ENCODE measurements at regions not wholly inside any gene's neighbourhood (a gene's known extent, or its start where the extent isn't known, plus 50 kb on each side); places are given as distances from the start of the nearest gene placed in this dataset.
"Not testable (repeated sequence)": the region's sequence is repeated elsewhere in the genome, so short reads cannot be mapped to it uniquely, and the experiment has no call there.

DNA sequence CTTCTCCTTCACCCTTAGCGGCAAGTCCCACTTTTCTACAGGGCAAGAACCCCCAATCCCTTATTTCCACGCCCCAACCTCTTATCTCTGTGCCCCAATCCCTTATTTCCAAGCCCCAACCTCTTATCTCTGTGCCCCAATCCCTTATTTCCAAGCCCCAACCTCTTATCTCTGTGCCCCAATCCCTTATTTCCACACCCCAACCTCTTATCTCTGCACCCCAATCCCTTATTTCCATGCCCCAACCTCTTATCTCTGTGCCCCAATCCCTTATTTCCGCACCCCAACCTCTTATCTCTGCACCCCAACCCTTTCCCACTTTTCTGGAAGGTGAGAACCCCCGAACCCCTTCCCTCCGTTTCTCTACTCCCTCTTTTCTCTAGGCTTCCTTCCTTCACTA, 116.1 kb upstream of the GJE1 start:
- DNase-seq: not testable (repeated sequence)

DNA sequence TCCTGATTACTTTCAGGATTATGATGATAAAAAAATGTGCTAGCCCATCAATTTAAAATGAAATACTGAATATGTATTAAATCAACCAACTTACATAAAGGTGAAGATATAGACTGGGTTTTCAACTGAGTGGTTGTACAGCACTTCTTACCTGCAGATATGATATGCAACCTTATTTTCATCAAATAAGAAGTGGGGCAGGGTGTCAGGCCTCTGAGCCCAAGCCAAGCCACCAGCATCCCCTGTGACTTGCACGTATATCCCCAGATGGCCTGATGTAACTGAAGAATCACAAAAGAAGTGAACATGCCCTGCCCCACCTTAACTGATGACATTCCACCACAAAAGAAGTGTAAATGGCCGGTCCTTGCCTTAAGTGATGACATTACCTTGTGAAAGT, 117.3 kb upstream of the GJE1 start:
- DNase-seq: not testable (repeated sequence)

DNA sequence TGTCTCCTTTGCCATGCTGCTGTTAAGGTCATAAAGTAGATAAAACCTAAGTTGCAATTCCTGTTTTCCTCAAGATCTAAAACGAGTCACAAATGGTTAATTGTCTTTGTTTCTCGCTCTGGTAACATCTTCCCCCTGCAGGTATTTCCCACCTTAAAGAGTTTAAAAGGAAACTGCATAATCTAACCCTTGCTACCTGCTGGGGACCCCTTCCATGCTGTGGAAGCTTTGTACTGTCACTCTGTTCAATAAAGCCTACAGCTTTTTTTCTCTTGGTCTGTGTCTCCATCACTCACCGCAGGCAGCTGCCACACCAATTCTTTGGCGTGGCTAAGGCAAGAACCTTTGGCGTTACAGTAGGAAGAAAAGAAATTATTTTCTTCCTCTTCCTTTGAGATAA, 117.7 kb upstream of the GJE1 start:
- no peak for DNase-seq

DNA sequence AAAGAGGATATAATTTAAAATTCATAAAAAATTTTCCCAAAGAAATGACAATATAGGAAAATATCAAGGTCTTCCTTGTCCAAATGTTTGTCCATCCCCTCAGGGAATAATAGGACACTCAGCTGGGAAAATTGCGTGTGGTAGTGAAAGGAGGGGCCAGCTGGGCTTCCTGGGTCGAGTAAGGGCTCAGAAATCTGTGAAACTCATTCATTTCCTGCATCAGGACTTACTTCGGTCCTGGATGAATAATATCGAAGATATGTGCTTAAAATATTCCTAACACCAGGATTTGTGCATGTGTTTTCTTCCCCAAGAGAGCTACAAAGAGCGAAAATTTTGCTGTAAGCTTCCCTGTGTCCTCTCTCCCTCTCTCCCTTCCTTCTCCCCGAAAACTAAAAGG, 118.2 kb upstream of the GJE1 start:
- no peak for DNase-seq

DNA sequence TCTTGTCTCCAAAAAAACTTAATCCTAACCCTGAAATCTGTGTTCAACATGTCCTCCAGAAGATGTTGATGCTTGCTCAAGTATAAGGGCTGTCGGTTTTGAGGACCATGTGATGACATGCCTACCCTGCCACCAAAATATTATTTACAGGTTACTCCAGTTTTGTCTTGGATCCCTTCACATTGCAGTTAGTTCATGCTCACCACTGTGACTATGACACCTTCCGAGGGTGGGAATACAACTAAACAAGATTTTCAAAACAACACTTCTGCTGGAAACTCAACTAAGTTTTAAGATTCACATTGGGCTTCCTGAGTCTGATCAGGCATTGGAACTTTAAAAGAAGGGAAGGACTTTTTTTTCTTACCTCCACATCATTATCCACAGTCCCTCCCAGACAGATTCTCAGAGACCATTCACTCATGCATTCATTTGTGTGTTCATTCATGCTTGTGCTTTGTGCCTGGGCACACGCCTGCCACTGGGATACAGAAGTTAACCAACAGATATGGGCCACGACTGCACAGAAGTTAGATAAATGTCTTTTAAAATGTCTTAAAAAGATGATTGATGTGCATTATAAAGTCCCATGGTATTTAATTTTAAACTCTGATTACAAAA, 118.7 kb upstream of the GJE1 start:
- no peak for DNase-seq

DNA sequence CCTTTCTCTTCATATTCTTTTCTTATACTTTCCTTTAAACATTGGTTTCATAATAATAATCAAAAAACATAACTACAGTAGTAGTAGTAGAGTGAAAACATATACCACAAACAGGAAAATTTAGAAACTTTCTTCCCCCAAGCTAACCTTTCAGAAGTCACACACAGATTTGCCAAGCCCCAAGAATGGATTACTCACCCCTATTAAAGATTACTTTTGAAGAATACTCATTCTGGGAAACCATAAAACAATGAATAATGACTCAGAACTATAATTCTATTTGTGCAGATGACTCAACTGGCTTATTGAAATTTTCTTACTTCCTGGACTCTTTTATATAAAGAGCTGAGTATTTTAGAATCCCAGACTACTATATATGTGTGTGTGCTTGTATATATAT, 119.4 kb upstream of the GJE1 start:
- no peak for DNase-seq

DNA sequence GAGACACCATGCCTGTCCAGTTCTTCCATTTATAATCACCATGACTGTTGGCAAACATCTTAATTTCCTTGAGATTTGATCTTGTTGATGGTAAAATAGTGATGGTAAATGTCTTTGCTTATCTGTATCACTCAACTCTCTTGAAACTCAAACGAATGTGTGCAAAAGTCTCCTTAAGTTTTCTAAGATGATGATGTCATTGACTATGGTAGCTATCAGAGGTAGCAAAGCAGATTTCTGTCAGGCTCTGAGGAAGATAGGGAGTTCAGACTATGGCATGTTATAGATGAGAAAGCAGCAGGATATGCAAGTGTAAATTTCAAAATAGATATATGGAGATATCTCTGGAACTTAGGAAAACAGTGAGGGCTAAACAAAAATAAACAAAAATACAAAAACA, 121.0 kb upstream of the GJE1 start:
- no peak for DNase-seq

DNA sequence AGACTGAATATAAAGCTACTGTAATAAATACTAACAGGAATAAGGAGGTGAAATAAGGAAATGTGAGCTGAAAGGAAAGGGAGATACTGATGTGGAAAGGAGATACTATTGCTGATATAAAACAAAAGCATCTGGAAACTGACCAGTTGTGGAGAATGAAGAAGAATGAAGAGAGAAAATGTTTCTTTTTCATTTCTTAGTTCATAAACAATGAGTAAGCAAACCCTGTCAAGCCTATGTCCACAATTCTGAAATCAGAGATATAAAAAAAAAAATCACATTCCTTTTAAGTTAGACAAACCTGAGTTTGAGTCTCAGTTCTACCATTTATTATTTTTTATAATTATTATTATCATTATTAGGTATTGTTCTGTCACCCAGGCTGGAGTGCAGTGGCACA, 121.6 kb upstream of the GJE1 start:
- no peak for DNase-seq

DNA sequence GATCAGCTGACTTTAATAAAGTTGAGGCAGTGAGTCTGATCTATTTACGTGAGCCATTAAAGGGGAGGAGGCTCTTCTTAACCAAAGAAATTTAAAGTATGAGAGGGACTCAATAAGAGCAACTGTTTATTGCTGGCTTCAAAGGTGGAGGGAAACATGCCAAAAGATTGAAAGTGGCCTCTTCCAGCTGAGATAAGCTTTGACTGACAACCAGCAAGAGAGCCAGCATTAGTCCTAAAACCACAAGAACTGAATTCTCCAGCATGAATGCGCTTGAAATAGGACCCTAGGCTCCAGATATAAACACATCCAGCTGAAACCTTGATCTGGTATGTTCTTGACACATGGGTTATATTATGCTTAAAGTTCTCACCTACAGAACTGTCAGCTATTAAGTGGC, 123.1 kb upstream of the GJE1 start:
- no peak for DNase-seq

DNA sequence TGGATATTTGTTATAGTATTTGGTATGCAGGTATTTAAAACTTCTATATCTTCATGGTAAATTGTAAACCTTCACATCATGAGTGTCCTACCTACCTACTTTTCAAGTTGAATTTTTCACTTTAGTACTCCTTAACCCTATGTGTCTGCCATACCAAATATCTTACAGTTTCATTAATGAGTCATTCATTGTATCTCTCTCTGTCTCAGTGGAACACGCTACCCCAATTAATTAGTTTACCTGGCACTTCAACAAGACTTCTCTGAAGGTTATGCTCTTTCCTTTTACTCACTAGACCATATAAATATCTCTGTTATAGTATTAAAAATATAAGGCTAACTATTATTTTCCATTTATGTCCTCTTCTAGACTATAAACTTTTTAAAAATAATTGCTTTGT, 123.9 kb upstream of the GJE1 start:
- DNase-seq: no peak

DNA sequence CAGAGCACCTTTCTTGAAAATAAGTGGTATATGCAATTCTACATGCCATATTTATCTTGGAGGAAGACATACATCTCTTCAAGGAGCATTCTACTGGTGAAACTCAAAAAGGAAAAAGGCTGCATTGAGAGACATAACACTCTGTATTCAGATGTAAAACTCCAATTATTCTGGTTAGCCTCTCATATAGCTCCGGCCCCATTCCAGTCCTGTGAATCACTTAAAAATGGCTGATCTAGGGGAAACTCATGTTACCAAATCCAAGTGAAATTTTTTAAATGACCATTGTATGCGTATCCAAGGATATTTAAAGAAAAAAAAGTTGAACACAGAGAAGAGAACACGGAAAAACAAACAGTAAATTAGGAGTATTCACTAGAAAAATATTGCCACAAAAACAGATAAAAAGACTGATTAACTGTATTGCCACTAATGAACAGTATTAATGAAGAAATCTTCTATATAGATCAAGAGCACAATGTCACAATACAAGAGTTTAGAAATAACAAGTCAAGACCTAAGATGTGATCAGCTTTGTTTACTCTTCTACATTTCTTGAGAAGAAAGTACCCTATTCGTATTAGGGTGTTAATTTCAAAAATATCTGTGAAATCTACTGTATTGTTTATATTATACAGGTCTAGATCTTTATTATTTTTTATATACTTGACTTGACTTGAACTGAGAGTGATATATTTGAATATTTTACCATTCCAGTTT, 124.5 kb upstream of the GJE1 start:
- no peak for DNase-seq

DNA sequence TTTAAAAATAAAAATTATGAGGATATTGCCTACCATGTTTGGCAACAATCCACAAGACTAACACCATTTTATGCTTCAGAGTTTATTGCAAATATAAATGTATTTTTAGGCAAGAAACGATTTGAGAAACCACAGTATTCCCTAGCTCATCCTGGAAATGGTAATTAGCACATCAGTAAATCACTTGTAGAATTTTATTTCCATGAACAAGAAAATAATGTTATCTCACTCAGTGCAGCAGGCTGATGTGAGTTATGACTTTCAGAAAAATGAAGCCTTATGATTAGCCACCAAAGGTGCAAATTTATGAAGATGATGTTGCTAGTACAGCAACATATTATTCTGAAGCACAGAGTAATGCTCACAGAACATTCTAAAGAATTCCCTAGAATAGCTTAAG, 127.7 kb upstream of the GJE1 start:
- DNase-seq: no peak

DNA sequence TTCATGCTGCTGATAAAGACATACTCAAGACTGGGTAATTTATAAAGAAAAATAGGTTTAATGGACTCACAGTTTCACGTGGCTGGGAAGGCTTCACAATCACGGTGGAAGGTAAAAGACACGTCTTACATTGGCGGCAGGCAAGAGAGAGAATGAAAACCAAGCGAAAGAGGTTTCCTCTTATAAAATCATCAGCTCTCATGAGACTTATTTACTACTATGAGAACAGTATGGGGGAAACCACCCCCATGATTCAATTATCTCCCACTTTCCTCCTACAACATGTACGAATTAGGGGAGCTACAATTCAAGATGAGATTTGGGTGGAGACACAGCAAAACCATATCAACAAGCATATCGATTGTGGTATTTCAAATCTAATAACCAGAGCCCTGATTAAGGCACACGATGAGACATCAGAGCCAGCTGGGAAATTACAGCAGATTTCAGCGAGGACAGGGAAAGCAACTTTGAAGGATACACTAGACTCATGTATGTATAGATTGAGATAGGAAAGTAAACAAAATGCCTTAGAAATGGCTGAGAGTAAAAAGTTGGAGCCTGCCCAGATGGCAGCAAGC, 129.8 kb upstream of the GJE1 start:
- no peak for DNase-seq

DNA sequence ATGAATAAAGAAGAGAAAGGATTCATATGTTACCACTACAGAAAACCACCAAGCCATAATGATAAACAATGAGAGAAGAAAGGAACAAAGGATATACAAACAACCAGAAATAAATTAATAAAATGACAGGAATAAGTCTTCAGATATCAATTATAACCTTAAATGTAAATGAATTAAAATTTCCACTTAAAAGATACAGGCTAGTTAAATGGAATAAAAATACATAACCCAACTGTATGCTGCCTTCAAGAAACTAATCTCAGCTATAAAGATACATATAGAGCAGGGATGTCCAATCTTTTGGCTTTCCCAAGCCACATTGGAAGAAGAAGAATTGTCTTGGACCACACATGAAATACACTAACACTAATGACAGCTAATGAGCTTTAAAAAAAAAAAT, 135.9 kb upstream of the GJE1 start:
- no peak for DNase-seq

DNA sequence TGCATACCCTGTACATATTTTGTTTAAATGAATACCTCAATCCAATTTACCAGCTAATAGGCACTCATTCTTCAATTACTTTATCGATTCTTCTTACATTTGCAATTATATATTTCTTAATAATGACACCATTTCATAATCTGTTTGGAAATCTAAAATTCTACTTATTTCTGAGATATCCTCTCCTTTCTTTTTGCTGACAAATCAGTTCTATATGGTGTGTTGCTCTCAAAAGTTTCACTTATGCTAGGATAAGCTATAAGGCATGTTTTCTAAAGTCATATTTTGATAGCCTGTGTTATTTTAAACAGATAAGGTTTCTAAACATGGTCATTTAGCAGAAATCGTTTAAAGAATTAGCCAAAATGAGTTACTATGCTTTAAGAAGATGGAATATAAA, 140.6 kb upstream of the GJE1 start:
- DNase-seq: no peak

DNA sequence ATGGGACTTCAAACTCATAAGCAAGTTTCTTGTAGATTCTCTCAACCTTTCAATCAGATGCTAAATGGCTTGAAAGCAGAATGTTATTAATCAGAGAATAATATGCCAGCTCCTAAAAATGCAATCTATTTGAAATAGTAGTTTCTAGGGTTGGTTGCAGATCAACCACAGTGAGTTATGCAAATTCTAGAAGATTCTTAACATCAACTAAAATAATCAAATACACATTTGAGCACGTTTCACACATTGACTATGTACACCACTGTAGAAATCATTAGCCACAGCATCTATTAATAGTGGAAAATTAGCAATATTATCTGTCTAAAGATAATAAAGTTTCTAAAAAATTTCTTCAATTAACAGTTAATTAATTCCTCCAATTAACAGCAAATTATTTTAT, 141.9 kb upstream of the GJE1 start:
- no peak for DNase-seq

DNA sequence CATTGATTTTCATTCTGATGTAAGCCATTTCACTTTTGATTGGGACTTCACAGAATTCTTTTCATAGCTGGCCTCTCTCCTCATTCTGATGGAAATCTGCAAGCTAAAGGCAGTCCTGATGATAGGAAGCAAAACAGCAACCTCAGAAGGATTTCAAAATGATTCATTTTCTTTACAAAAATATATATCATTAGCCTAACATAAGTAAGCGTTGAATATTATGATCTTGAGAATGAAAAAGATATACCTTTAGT, 143.1 kb upstream of the GJE1 start:
- DNase-seq: no peak

DNA sequence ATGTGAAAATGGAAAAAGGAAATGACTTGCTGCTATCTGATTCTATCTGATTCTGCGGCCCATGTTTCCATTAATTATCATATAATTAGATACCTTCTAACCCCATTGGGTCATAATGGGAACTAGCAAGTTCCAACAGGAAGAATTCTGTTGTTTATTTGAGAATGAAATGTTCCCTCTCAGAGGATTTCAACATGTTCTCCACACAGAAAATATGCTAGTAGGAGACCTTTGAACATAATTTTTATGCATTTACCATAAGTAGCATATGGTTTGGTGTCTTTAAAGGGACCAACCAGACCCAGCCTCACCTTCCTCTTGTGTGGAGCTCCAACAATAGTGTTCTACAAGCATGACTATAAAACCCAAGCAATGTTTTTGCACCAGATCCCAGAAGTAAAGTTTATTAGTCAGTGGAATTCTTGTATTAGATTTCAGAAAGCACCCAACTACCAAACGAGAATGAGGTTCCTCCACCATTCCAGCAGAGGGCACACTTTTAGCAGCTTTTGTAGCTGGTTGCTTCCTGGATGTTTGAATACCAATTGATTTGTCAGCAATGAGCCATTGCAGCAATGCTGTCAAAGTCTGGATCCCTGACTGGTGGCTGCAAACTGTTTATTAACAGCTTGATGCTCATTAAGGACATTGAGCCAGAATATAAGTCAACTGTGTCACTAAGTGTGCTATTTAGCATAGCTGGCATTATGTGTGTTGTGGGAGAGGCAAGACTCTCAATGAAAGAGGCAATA, 143.6 kb upstream of the GJE1 start:
- no peak for DNase-seq

DNA sequence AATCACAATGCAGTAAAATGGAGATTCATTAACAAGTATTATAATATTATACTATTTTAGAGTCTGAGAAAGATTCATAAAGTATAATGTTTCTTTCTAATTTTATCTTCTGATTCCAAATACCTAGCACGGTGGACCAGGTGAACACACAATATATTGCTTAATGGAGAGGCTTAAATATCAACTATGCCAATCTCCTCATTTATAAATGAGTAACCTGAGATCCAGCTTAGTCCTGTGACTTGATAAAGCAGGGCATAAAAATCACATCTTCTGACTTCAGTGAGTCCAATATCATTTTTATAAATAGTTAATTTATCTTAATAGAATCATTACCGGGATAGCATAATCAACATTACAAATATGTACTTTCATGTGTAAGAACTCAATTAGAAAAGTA, 144.4 kb upstream of the GJE1 start:
- DNase-seq: no peak

DNA sequence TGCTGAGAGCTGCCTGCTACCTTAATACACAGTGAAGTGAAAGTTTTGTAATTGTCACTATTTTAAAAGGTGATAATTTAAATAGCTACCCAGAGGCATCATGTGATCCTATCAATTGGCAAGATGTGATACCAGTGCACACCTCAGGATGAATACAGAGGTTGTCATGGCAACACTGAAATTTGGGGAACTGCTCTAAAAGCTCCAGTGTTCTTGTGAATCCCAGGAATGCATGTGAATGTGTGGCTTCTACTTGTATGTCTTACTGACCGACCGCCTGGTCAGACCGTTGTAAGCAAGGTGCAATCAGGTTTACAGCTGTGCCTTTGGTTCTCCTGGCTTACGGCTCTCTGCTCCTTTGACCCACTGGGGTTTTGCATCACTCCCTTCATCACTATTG, 146.3 kb upstream of the GJE1 start:
- DNase-seq: no peak

DNA sequence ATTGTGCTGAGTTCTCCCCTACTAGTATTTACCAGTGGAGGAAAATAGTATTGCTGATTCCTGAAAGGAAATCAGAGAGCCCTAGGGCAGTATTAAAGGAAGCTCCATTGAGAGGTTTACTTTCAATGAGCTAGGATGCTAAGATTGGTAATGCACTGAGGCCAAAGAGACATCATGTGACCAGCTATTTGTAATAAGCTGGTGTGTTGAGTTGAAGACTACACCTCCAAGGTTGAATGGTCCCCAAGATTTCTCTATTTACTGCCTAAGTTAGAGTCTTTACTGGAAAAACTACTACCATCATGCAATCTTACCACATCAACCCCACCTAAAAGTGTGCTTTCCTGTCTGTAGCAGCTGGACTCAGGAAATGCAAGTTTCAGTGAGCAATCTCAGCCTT, 151.5 kb upstream of the GJE1 start:
- DNase-seq: no peak

DNA sequence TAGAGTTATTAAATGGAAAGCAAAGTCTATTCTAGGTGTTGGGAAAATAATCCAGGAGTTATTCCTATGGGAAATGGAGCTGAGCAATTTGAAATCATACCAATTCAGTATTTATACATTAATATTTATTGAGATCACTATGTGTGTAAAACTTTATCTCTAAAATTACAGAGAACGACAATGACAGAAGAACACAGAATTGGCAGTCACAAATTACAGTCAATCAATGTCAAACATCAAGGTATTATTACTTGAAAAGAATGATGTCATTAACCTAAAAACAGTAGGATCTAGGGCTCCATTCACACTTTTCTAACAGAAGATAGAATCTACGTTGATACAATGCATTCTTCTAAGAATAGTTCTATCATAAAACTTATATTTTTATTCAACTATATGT, 154.9 kb upstream of the GJE1 start:
- DNase-seq: no peak

DNA sequence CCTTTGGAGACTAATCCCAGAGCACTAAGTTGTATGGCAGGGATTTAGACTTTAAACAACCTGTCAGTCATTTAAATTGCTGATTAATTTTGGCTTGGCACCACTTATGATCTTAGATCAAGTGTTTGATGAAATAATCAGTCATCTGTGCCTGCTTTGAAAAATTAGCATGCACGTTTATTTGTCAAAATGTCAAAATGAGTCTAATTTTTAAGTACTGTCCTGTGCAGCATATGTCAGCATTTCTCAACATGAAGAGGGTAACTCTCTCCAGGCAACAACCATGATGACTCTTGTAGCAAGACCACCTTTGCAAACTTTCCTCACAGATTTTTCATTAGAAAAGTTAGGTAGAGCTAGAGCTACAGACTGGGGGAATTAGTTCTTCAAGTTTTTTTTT, 155.7 kb upstream of the GJE1 start:
- no peak for DNase-seq

DNA sequence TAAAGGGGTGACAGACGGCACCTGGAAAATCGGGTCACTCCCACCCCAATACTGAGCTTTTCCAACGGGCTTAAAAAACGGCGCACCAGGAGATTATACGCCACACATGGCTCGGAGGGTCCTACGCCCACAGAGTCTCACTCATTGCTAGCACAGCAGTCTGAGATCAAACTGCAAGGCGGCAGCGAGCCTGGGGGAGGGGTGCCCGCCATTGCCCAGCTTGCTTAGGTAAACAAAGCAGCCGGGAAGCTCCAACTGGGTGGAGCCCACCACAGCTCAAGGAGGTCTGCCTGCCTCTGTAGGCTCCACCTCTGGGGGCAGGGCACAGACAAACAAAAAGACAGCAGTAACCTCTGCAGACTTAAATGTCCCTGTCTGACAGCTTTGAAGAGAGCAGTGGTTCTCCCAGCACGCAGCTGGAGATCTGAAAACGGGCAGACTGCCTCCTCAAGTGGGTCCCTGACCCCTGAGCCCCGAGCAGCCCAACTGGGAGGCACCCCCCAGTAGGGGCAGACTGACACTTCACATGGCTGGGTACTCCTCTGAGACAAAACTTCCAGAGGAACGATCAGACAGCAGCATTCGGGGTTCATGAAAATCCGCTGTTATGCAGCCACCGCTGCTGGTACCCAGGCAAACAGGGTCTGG, 162.8 kb upstream of the GJE1 start:
- not testable (repeated sequence) for DNase-seq

All from SIG-M5 (cell line).